Endodermal cell (in vitro differentiated cells): ENCODE measurements at regions not wholly inside any gene's neighbourhood (a gene's known extent, or its start where the extent isn't known, plus 50 kb on each side); places are given as distances from the start of the nearest gene placed in this dataset.

Experiments
- DNase-seq: peaks from one replicate; pipeline ENCODE4 v3.0.0-alpha.2; 2017
- H3K27ac ChIP-seq: 2 replicates; pipeline ENCODE4 v1.5.1; 2013; ENCODE audit warnings: mild to moderate bottlenecking, low read depth, low read length, moderate library complexity
- H3K27me3 ChIP-seq: 2 replicates; pipeline ENCODE4 v1.6.1; 2013; ENCODE audit warnings: mild to moderate bottlenecking, low read length, moderate library complexity; ENCODE audit not compliant: insufficient read depth, control insufficient read depth, poor library complexity, severe bottlenecking
- H3K36me3 ChIP-seq: 2 replicates; pipeline ENCODE4 v1.7.0; 2013; ENCODE audit warnings: mild to moderate bottlenecking, low read length, moderate library complexity; ENCODE audit not compliant: control insufficient read depth, insufficient read depth
- H3K4me1 ChIP-seq: one replicate; pipeline ENCODE4 v1.7.0; 2013; ENCODE audit warnings: low read length; ENCODE audit not compliant: control insufficient read depth, insufficient read depth
- H3K4me3 ChIP-seq: 2 replicates; pipeline ENCODE4 v1.5.1; 2013; ENCODE audit warnings: mild to moderate bottlenecking, low read length, moderate library complexity
- H3K9ac ChIP-seq: 2 replicates; pipeline ENCODE4 v1.6.1; 2013; ENCODE audit warnings: mild to moderate bottlenecking, low read length, moderate library complexity; ENCODE audit not compliant: poor library complexity, severe bottlenecking; ENCODE audit errors: extremely low read depth
- H3K9me3 ChIP-seq: 2 replicates; pipeline ENCODE4 v1.6.1; 2013; ENCODE audit warnings: mild to moderate bottlenecking, low read length, moderate library complexity; ENCODE audit not compliant: control insufficient read depth
- H3K27ac Mint-ChIP-seq: 2 replicates; pipeline ENCODE4 v1.8.0; 2020; ENCODE audit warnings: mixed read lengths
- H3K27me3 Mint-ChIP-seq: 2 replicates; pipeline ENCODE4 v1.8.0; 2021; ENCODE audit warnings: mild to moderate bottlenecking, mixed read lengths; ENCODE audit not compliant: insufficient read depth
- H3K36me3 Mint-ChIP-seq: 2 replicates; pipeline ENCODE4 v1.8.0; 2020; ENCODE audit warnings: low read depth, mixed read lengths
- H3K4me1 Mint-ChIP-seq: 2 replicates; pipeline ENCODE4 v1.8.0; 2020; ENCODE audit warnings: mixed read lengths
- H3K4me3 Mint-ChIP-seq: 2 replicates; pipeline ENCODE4 v1.8.0; 2020; ENCODE audit warnings: mild to moderate bottlenecking, moderate library complexity, mixed read lengths
- H3K9me3 Mint-ChIP-seq: 2 replicates; pipeline ENCODE4 v1.8.0; 2020; ENCODE audit warnings: mild to moderate bottlenecking, mixed read lengths
- CTCF ChIP-seq: fragments of 200-600 bp; sonication (generic); conservative IDR thresholded peaks from 2 replicates; pipeline ENCODE4 v1.5.0; 2021; ENCODE audit warnings: antibody characterized with exemption, mild to moderate bottlenecking
- WGBS, 2 experiments: methylation state at CpG; one replicate each; pipeline versions ENCODE4 v1.1.5 to v1.1.7; 2013; ENCODE audit warnings: missing lambda C conversion rate in 2 of 2, mixed read lengths in 1 of 2; ENCODE audit not compliant: insufficient coverage in 1 of 2, insufficient read length in 1 of 2; 5-methylcytosine and 5-hydroxymethylcytosine counted together

DNA sequence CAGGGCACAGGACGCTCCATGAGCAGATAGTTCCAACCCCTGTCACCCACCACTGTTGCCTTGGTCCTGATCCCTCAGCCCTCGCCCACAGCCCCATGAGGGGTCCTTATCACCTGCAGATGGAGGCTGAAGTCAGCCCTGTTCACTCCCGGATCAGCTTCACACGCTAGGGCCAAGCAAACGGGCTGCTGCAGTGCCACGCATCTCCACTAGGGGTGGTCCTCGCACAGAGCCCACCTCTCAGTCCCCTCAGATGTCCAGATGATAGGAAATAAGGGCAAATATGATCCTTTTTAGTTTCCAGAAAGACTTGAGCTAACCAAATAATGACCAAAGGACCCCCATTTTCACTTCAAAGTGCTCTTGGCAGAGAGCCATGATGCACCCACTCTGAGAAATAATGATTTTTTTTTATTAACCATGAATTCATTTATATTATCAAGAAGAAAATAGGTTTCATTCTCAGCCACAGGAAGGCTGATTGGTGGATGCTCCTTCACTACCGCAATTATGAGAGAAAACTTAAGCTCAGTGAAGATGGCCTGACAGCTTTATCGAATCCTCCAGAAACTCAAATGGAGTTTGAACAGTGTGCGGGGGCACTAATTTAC lies 71.9 kb upstream of the KLHL29 start:
- Mint-ChIP-seq H3K4me1 (no peaks in the 10 kb centered on the region), H3K4me3 (no peak overlapping the region), H3K9me3 (no peaks in the 10 kb centered on the region), H3K27ac (no peak overlapping the region), H3K27me3 (peaks cover 12% of the 10 kb centered on the region), H3K36me3 (no peaks in the 10 kb centered on the region)
- Histone ChIP-seq H3K36me3 (no peaks in the 10 kb centered on the region), H3K4me3 (no peak overlapping the region), H3K27ac (no peak overlapping the region), H3K4me1 (no peaks in the 10 kb centered on the region), H3K9me3 (no peaks in the 10 kb centered on the region), H3K9ac (no peak overlapping the region), H3K27me3 (no peaks in the 10 kb centered on the region)
- WGBS, 2 experiments = 49 to 50% methylated on average over 5 to 10 of the region's 10 CpGs
- DNase-seq = peak; percentile 92
- peak; percentile 95 for TF ChIP-seq CTCF

- H3K27me3 ChIP-seq = no peaks in the 10 kb centered on the region
- H3K4me3 ChIP-seq = no peak overlapping the region
- H3K27ac ChIP-seq = no peak overlapping the region
- H3K27ac Mint-ChIP-seq = no peak overlapping the region
- H3K4me1 ChIP-seq = no peaks in the 10 kb centered on the region
- no peak for DNase-seq
- peaks cover 12% of the 10 kb centered on the region for H3K27me3 Mint-ChIP-seq
- no peak overlapping the region for H3K4me3 Mint-ChIP-seq
- no peaks in the 10 kb centered on the region for H3K9me3 Mint-ChIP-seq
- H3K36me3 ChIP-seq = no peaks in the 10 kb centered on the region
- WGBS, 2 experiments = 96% methylated on average over 3 of the region's 3 CpGs; no CpG with 5 or more reads in 1 of the 2 experiments
- H3K4me1 Mint-ChIP-seq = no peaks in the 10 kb centered on the region
- H3K36me3 Mint-ChIP-seq = no peaks in the 10 kb centered on the region
- no peak overlapping the region for H3K9ac ChIP-seq
- no peak for TF ChIP-seq CTCF
- H3K9me3 ChIP-seq = no peaks in the 10 kb centered on the region
These were observed 70.3 kb upstream of the KLHL29 start for GRCh38 chr2:23314687-23315086.

DNA sequence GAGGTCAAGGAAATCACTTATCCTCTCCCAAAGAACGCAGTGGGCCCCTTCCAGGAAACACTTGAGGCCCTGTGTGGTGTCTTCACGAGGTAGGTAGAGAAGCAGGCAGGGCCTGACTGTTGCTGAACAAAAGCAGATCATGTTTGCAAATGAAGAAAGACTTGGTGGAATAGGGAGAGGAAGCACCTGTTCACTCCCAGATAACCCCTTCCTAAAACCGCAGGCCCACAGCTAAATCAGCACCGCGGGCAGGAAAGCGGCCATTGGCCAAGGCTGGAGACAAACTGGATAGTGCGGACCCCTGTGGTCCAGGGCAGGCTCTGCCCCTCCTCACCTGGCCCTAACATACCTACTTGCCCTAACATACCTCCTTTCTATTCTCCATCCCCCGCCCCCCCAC lies 64.9 kb upstream of the KLHL29 start:
- H3K27ac Mint-ChIP-seq = no peak overlapping the region
- H3K9me3 Mint-ChIP-seq = no peaks in the 10 kb centered on the region
- H3K9me3 ChIP-seq = no peaks in the 10 kb centered on the region
- no peaks in the 10 kb centered on the region for H3K4me1 ChIP-seq
- no peak overlapping the region for H3K27ac ChIP-seq
- H3K27me3 ChIP-seq = no peaks in the 10 kb centered on the region
- H3K4me1 Mint-ChIP-seq = no peaks in the 10 kb centered on the region
- WGBS, 2 experiments = 87 to 100% methylated on average over 2 to 8 of the region's 8 CpGs
- no peaks in the 10 kb centered on the region for H3K36me3 Mint-ChIP-seq
- no peak for TF ChIP-seq CTCF
- H3K4me3 ChIP-seq = no peak overlapping the region
- H3K4me3 Mint-ChIP-seq = no peak overlapping the region
- H3K36me3 ChIP-seq = no peaks in the 10 kb centered on the region
- peak; percentile 48 for DNase-seq
- H3K9ac ChIP-seq = no peak overlapping the region
- peaks cover 15% of the 10 kb centered on the region for H3K27me3 Mint-ChIP-seq
